ENCODE measurements at regions not wholly inside any gene's neighbourhood (a gene's known extent, or its start where the extent isn't known, plus 50 kb on each side); places are given as distances from the start of the nearest gene placed in this dataset.

DNA sequence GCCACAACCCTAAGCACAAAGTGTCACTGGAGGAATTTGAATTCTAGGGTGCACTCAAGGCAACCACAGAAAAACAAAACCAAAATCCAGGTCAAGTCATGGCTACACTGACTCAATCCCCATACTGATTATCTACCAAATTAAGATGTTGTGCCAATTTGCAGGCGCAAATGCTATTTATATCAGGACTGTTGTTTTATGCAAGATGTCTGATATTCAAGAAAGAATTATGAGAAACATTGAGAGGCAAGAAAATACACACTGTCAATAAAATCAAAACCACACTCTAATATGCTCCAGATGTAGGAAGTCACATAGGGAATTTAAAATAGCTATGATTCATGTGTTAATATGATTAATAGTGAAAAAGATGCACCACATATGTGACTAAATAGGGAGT, 141.3 kb upstream of the MINDY3 start:
- no peak overlapping the region for H2AK5ac ChIP-seq (ENCODE audit: low read depth, low read length)

More for the DNA sequence above, 141.3 kb upstream of the MINDY3 start:
- H3K4me1 ChIP-seq (replicated peaks in 1 of 4; ENCODE audit: control insufficient read depth in 3 of 4, insufficient read depth in 4 of 4, low read length in 3 of 4): no peaks in the 10 kb centered on the region
- H2BK15ac ChIP-seq (ENCODE audit: low read length): no peak overlapping the region
- no peak overlapping the region for H4K91ac ChIP-seq (replicated peaks; ENCODE audit: insufficient read length, low read length)
- H3K27ac ChIP-seq (ENCODE audit: low read depth, low read length): no peak overlapping the region
- H3K79me1 ChIP-seq (ENCODE audit: low read depth, low read length): no peaks in the 10 kb centered on the region
- no peaks in the 10 kb centered on the region for H3K79me2 ChIP-seq (ENCODE audit: control insufficient read depth in 1 of 2, insufficient read depth in 2 of 2, low read length in 2 of 2)
- no peak overlapping the region for H3K4me3 ChIP-seq (ENCODE audit: extremely low read depth in 1 of 4, insufficient read depth in 2 of 4, low read depth in 3 of 4, low read length in 4 of 4)
- no peak overlapping the region for H2AFZ ChIP-seq (ENCODE audit: low read length)
- no peak overlapping the region for H3K23ac ChIP-seq (ENCODE audit: insufficient read length)
- no peak overlapping the region for H3K14ac ChIP-seq (ENCODE audit: insufficient read length)
- CTCF ChIA-PET (ENCODE audit: partially characterized antibody): no interaction called here
- FAIRE-seq (no peak), DNase-seq (ENCODE audit: low read depth in 1 of 2, low spot score in 2 of 2) (no peak)
- H3K9me3 ChIP-seq (ENCODE audit: insufficient read depth in 2 of 2, low read depth in 1 of 2, low read length in 1 of 2): peaks cover 0 to 2% of the 10 kb centered on the region in 2 experiments; a peak in 1 of 4 replicates
- no peak overlapping the region for H2BK120ac ChIP-seq (replicated peaks; ENCODE audit: low read depth, low read length)
- no peak overlapping the region for H2BK20ac ChIP-seq (ENCODE audit: low read length)
- WGBS, 2 experiments (ENCODE audit: extremely low coverage in 1 of 2, insufficient coverage in 1 of 2, insufficient read length in 1 of 2, insufficient replicate concordance in 2 of 2, low coverage in 1 of 2, low lambda C conversion rate in 2 of 2, missing lambda C conversion rate in 1 of 2): 100% methylated on average over 1 of the region's 1 CpG; no CpG with 5 or more reads in 1 of the 2 experiments
- H3K36me3 ChIP-seq (ENCODE audit: control insufficient read depth in 2 of 4, insufficient read depth in 4 of 4, low read length in 3 of 4): no peaks in the 10 kb centered on the region
- POLR2A ChIA-PET (ENCODE audit: partially characterized antibody): no interaction called here
- H3K4me2 ChIP-seq (ENCODE audit: insufficient read depth in 1 of 2, low read depth in 2 of 2, low read length in 2 of 2): no peak overlapping the region
- H3K27me3 ChIP-seq (replicated peaks in 1 of 4; ENCODE audit: control insufficient read depth in 3 of 4, extremely low read depth in 1 of 4, insufficient read depth in 3 of 4, low read length in 3 of 4): no peaks in the 10 kb centered on the region
- H3K4ac ChIP-seq (replicated peaks; ENCODE audit: insufficient read length, low read depth, low read length): no peak overlapping the region
- no peak overlapping the region for H4K8ac ChIP-seq (ENCODE audit: extremely low read depth, insufficient read depth, low read length)
- H4K20me1 ChIP-seq (replicated peaks in 1 of 2; ENCODE audit: control insufficient read depth in 1 of 2, insufficient read depth in 2 of 2, low read length in 2 of 2): no peaks in the 10 kb centered on the region
- no peak overlapping the region for H3K18ac ChIP-seq (ENCODE audit: extremely low read depth, low read length)
- H3K56ac ChIP-seq (replicated peaks; ENCODE audit: insufficient read length, low read depth, low read length): no peak overlapping the region
- no peak for TF ChIP-seq BACH1 (IDR thresholded peaks at IDR 0.05; ENCODE audit: low read length)
- no peak overlapping the region for H3K9ac ChIP-seq (replicated peaks in 1 of 4; ENCODE audit: extremely low read depth in 1 of 4, low read depth in 3 of 4, low read length in 3 of 4)
- H2BK5ac ChIP-seq (ENCODE audit: low read depth, low read length): no peak overlapping the region
- H3K23me2 ChIP-seq (ENCODE audit: low read depth, low read length): no peaks in the 10 kb centered on the region; the same call in 1 of the 2 replicates
- H2BK12ac ChIP-seq (ENCODE audit: low read depth, low read length): no peak overlapping the region
- no peak overlapping the region for H4K5ac ChIP-seq (ENCODE audit: insufficient read length, low read depth, low read length)
